NCI-H128 (cell line): ENCODE measurements at regions not wholly inside any gene's neighbourhood (a gene's known extent, or its start where the extent isn't known, plus 50 kb on each side); places are given as distances from the start of the nearest gene placed in this dataset.

Source experiments
- DNase-seq: peaks from one replicate; lab custom pipeline; 2025; ENCODE audit not compliant: unreplicated experiment; lab: John Stamatoyannopoulos, UW

DNA sequence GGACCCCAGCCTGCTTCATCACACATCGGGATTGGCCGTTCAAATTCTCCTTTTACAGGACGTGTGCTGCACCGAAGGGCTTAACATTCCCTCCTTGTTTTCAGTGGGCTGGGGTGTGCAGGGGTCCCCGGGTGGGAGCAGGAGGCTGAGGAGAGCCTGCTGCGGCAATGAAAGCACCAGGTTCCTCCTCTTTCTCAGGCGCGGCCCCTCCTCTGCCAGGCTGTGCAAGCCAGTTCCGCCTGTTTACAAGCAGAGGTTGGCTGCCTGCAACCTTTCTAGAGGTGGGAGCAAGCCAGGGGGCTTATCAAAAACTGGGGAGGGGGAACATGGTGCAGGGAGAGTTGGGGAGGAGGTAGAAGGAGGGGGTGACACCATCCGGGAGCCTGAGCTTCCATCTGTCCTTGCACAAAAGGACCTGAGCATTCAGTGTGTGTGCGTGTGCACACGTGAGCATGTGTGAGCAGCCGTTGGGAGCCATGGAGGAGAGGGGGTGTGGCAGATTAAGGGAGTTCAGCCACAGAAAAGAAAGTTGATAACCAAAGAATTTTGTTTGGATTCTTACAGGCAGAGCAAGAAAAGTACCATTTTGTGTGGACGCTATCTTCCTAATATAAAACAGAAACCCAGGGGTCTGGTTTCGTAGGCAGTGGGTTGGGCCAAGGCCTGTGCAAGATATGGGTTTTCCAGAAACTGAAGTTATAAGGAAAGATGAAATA lies 108.8 kb upstream of the RFLNA start:
- no peak for DNase-seq

DNA sequence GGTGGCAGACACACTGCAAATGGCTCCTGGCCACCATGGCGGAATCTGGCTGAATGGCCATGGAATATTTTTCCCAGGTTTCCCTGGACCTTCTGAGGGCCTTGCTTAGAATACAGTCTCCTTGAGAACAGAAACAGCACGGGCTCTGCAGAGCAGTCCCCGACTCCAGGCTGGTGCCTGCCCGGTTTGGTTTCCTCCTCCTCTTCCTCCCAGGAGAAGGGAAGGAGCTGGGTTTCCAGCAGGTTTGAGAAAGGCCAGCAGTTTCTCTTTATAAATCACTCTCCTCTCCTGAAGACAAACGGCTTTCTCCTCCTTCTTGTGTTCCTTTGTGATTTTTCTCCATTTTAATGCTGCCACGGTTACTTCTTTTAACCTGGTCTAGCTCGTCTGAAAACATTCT lies 106.8 kb upstream of the RFLNA start:
- DNase-seq = no peak

DNA sequence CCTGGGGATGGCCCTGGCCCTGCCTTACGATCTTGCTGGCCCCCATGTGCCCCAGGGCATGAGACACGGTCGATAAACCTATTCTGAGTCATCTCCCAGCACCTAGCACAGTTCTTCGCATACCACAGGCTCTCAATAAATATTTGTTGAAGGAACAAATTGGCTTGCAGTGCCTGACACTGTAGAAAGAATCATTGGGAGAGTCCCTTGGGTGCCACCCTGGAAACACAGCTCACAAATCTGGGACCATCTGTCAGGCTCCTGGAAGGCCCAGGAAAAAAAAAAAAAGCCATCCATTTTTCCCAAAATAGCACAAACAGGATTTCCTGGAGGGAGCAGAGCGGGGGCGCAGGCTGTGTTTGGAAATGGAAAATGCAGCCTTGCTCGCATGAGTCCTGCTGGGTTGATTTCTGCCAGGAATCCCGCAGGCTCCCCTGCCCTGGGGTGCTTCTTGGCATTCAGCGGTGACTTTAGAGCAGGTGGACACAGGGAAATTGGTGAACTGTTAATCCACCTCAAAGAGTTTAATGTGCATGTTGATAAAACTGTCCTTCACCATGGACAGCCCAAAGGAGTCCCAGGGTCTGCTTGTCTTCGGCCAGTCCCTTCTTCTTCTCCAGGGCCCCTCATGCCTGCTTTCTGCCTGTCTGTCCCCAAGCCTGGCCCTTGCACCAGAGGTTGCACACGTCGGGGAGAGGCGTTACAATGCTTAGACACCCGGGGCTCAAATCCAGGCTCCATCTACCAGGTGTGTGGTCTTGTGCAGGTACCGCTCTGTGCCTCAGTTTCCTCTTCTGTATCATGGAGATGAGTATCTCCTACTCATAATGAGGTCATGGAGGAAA lies 106.1 kb upstream of the RFLNA start:
- no peak for DNase-seq

DNA sequence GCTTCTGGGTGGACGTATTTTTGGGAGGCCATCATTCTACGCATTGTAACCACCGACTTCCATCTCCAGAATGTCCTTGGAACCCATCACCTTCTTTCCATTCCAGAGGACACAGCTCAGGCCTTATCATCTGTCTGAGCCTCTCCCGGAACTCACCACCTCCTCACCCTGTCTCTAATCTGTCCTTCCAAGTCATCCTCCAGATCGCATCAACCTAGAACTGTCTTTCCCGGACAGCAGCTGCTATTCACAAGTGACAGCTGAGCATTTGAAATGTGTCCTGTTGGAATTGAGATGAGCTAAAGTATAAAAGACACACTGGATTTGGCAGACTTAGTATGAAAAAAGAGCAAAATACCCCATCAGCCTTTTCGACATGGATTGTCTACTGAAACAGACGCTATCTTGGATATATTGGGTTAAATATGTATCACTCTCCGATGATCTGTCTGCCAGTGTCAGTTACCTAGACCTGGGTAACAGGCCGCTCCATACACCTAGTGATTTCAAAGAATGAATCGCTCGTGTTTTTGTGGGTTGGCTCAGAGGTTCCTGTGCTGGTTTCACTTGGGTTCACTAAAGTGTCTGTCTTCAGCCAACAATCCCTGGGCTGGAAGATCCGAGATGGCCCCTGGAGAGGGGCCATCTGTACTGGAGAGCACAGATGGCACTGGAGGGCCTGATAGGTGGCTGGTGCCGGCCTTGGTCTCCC lies 104.4 kb upstream of the RFLNA start:
- DNase-seq = no peak

DNA sequence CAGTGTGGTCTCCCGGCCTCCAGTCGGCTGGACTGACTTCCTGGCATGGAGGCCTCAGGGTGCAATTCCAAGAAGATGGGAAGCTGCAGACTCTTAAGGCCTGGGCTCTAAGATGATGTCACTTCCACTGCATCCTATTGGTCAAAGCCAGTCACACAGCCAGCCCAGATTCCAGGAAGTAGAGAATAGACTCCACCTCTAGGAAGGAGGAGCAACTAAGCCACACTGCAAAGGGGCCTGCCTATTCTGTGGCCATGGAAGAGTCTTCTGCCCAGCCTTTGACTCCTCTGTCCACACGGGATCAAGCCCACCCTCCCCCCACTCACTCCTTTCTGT lies 103.9 kb upstream of the RFLNA start:
- DNase-seq = no peak

DNA sequence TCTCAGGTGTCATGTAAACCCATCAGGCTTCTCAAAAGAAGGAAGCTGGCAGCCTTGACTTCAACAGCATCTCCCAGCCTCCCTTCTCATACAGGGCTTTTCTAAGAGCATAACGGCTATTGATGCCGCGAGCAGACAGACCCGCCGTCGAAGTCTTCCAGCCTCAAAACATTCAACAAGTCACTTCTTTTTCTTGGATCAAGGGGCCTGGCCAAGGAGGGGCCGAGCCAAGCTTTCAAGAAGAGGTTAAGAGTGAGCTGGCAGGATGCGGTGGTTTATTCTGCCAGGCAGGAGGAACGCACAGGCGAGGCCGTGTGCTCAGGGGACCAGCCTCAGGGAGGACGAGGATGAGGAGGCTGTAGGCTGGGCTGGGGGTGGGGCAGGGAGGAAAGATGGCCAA lies 102.9 kb upstream of the RFLNA start:
- DNase-seq = no peak

DNA sequence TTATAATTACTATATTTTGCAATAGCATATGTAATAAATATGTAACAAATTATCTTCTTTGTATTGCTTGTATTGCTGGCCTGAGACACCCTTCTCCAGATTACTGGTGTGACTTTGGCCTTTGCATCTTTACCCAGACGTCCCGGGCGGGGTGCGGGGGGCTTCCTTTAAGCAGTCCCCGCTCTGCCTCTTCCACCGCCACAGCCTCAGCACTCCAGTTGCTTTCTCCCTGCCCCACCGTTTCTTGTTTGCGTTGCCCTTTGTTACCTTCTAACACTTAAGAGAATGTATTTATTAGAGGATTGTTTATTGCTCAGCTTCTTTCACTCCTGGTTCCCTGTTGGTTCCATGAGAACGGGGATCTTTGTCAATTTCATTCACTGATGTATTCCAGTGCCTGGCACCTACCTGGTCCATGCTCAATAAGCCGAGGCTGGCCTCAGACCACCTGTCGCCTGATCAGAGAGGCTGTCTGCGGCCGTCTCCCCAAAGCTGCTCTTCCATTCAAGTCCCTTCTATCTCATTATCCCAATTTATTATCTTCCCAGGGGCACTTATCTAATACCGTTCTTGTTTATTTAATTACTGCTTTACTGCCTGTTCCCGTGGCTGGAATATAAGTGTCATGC lies 100.5 kb upstream of the RFLNA start:
- DNase-seq = no peak

DNA sequence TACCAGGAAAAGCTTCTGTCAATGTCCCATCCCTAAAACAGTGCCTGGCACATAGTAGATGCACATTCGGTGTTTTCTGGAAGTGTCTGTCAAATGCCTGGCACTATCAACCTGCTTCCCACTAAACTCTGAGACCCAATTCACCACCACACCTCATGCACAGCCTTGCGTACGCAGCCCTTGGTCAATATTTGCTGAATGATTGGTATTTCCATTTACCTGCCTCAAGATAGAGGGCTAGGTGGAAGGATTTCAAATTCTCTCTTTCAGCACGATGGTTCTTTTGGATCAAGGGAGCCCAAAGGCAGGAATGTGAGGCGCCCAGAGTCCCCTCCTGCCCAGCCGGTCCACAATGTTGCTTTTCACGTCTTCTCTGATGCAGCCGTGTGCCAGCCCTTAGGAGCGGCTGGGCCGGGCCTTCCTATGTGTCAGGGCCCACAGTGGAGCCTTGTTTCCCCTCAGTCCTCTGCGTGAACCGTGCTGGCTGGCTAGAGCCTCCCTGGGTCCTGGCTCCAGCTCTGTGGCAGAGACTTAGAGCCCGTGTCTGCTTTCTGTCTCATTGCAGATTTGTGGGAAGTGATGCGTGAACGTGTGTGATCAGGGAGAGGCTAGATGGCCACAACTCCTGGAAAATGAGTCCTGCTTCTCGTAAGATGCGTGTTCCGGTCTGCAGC lies 99.9 kb upstream of the RFLNA start:
- DNase-seq = no peak

DNA sequence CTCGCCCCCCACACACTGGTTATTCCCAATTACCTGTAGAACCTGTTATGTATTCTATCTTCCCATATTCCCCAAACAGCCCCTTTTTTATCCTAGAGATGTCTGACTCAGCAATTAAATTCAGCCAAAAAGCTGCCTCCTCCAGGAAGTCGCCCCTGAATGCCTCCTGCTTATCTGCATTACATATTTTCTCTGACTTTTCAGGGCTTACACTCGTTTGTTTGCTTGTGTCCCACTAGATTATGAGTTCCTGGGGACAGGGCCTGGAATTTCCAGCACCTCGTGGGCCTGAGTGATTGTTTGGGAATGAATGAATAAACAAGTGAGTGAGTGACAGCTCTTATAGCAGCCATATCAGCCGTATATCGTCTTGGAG lies 99.3 kb upstream of the RFLNA start:
- no peak for DNase-seq

DNA sequence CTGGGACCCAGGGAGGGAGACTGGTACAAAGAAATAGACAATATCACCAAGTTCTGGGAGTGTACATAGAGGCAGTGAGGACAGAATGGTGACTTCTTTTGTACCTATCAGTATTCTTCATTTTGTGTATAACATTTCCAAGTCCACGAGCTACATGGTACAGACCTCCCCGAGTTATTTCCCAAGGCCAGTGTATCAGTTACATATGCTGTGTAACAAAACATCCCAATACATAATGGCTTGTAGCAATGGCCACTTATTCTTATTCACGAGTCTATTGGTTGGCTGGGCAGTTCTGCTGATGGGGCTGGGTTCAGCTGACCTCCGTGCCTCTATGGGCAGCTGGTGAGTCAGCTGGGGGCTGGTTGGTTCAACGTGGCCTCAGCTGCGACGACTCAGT lies 98.7 kb upstream of the RFLNA start:
- no peak for DNase-seq

DNA sequence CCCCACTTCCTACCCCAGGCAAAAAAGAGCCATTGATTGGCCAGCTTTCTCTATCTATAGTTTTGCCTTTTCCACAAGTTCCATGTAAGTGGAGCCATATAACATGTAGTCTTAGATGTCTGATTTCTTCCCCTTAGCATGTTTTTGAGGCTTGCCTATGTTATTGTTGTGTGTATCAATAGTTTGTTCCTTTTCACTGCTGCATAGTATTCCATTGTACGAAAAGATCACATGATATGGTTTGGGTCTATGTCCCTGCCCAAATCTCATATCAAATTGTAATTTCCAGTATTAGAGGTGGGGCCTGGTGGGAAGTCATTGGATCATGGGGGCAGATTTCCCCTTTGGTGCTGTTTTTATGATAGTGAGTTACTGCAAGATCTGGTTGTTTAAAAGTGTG lies 93.6 kb upstream of the RFLNA start:
- no peak for DNase-seq

DNA sequence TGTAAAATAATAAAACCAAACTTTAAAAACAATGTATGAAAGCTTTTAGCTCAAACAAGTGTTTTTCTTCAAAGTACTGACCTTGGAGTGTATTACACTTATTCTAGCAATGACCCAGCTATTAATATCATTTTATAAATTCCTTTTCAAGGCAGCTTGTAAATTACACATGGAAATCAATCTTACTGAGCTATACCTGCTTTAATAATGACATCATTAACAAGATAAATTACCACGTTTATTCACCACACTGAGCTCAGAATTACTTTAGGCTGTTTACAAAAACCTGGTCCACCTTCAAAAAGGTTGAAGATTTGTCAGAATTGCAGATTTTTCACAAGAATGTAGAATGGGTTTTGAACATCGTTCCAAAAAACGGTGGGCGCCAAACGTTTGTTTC lies 91.7 kb upstream of the RFLNA start:
- DNase-seq = no peak

DNA sequence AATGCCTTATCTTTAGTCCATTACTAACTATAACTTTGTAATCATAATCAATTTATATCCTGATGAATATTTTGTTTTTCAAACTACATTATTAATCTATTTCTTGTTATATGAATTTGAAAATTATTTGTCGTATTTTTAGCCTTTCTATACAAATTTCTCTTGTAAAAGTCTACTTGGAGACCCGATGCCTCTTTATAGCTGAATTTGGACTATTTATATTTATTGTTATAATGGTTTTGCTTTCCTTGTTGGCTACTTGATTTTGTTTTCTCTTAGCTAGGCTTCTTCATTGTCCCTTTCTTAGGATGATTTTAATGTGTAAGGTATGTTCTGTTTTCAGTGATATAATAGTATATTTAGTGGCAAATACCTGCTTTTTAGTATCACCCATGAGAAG lies 89.5 kb upstream of the RFLNA start:
- DNase-seq = no peak

DNA sequence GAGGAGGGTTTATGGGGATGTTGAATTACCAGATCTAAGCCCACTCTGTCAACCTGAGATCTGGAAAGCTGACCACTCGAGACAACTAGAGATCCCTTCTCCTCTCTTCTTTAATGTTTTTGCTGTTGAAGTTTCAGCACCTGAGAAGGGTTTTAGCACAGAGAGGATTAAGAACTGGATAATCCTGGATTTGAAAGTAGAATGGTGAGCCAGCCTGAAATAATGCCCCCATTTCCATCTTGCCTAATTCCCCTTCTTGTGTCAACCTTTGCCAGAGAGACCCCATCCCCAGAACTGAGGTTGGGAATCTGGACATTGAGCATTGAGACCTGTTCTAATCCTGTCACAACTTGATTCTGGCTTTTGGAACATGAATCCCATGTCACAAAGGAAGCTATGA lies 87.8 kb upstream of the RFLNA start:
- DNase-seq = no peak

DNA sequence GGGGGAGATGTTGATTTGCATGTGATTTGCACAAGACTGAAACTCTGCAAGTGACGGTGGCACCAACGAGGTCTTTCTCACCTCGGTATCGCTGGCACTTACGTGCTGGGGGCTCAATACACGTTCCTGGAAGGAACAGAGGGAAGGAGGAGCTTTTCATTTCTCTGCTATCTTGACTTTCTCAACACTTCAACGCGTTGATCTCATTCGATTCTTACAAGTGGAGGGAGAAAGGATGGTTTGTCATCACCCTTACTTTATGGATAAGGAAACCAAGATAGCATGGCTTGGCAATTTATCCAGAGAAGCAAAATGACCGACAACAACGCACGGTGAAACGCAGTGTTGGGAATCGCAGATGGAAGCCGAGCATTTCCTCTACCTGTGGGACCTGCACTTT lies 87.3 kb upstream of the RFLNA start:
- no peak for DNase-seq

DNA sequence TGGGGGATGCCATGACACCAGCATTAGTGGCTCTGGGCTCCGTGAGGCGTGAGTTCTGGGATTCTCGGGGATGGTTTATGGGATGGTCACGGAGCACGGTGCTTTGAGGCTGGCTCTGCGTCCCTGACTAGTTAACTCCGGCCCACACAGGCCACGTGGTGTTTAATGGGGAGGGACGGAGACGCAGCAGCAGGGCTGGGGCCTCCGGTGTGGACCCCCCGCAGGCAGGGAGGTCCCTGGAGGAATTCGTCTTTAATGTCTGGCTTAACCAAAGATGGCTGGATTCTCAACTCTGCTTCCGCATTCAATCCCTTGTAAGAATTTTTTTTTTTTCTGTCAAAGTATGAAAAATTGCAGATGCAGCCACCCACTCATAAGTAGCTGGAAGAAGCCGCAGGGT lies 86.4 kb upstream of the RFLNA start:
- no peak for DNase-seq

DNA sequence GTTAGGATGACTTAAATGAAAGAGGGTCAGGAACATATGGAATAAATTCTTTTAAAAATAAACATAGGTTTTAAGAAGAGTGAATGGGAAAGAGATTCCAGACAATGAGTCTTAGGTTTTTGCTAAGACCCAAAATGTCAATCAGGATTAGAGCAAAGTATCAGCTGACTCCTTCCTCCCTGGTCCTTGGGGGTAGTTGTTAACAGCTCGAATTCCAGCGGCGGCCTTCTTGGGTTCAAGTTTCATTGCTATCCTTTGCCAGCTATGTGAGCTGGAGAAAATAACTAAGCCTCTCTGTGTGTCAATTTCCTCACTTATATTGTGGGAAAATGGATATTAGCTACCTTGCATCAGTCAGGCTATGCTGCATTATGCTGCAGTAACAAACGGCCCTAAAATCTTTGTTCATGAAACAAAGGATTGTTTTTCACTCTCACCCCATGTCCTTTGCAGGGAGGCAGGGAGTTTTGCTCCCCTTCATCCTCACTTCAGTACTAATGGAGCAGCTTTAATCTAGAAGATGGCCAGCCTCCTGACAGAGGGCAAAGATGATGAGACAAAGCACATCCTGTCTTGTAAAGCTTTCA lies 83.8 kb upstream of the RFLNA start:
- DNase-seq = no peak

DNA sequence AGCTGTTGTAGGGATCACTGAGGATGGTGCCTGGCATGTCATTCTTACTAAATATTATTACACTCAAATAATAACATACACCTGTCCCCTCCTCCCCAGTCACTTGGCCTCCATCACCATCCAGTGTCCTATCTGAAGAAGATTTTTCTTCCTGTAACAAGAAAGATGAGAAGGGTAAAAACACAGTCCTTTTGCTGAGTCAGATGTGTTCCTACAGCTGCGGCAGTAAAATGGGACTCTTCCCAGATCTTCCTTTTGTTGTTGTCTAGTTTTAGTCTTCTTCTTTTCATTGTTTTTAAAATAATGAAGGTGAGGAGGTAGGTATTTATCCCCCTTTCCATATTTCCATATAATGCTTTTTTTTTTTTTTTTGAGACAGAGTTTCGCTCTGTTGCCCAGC lies 83.1 kb upstream of the RFLNA start:
- no peak for DNase-seq

DNA sequence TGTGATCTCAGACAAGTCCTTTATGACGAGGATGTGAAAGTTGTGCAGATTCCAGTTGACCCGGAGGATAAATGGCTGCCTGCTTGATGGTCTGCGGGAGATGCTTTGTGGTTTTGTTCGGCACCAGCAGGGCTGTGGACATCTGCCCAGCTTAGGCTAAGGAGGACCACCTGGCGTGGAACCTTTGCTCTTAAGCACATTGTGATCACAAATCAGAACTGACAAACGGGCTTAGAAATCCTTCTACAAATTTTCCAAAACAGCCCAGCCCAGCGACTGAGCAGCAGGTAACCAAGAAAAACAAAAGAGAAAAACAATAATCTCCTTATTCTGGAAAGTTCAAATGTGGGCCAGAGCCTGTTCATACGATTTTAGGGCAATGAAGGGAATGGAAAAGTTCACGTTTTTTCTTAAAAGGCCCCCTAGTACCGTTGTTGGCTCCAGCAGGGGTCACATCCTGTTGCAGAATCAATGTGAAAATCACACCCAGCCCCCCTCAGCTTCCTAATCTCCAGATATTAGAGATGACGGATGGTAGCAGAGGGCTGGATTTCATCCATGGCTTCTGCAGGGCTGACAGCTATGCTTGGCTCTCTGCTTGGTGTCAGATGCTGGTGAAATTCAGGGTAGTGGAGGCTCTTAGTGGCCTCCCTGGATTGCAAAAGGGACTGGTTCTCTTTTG lies 81.1 kb upstream of the RFLNA start:
- no peak for DNase-seq

DNA sequence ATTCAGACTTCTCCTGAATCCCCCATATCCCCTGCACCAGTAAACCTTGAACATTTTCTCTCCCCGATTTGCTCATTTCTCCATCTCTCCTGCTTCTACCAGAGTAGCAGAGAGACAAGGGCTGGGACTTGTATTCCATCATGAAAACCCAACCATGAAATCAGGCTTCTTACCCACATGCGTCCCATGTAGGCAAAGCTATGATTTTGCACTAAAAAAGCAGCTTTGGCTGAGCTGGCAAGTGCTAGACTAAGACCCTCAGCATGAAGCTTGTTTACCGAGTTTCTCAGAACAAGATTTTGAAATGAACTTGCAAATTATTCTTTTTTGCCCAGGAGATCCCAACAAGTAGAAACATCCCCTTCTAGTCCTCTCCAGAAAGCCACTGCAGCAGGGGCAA lies 80.3 kb upstream of the RFLNA start:
- DNase-seq = no peak
